PFSK-1 (cell line): ENCODE measurements at regions not wholly inside any gene's neighbourhood (a gene's known extent, or its start where the extent isn't known, plus 50 kb on each side); places are given as distances from the start of the nearest gene placed in this dataset.

Experiments
- POLR2AphosphoS5 ChIP-seq: IDR thresholded peaks from 2 replicates; pipeline ENCODE4 v1.6.1; 2012; ENCODE audit warnings: low read depth, mild to moderate bottlenecking, control low read depth, low read length, moderate library complexity
- TAF1 ChIP-seq: IDR thresholded peaks from 2 replicates; pipeline ENCODE4 v1.6.1; 2012; ENCODE audit warnings: low read length, control low read depth, borderline replicate concordance; ENCODE audit not compliant: insufficient read depth

GRCh38 chr13:107157271-107157670 is 589.3 kb upstream of the ARGLU1 start:
- TF ChIP-seq POLR2AphosphoS5 (no peak), TAF1 (no peak)
